Mucosa of rectum (tissue), 2 donors: ENCODE measurements at regions not wholly inside any gene's neighbourhood (a gene's known extent, or its start where the extent isn't known, plus 50 kb on each side); places are given as distances from the start of the nearest gene placed in this dataset.

ENCODE experiments used
- H3K27ac ChIP-seq, 2 donors: one replicate each; pipeline ENCODE4 v1.7.0; 2013; ENCODE audit warnings: inconsistent platforms in 2 of 2, low read depth in 2 of 2, low read length in 2 of 2
- H3K27me3 ChIP-seq, 2 donors: one replicate each; pipeline ENCODE4 v1.7.0; 2013; ENCODE audit warnings: low read length in 2 of 2; ENCODE audit not compliant: control insufficient read depth in 2 of 2, insufficient read depth in 2 of 2
- H3K36me3 ChIP-seq, 2 donors: one replicate each; pipeline ENCODE4 v1.7.0; 2013; ENCODE audit warnings: low read length in 2 of 2; ENCODE audit not compliant: control insufficient read depth in 2 of 2, insufficient read depth in 2 of 2
- H3K4me1 ChIP-seq, 2 donors: one replicate each; pipeline ENCODE4 v1.7.0; 2013; ENCODE audit warnings: low read length in 2 of 2, mild to moderate bottlenecking in 1 of 2; ENCODE audit not compliant: control insufficient read depth in 2 of 2, insufficient read depth in 2 of 2
- H3K4me3 ChIP-seq, 2 donors: one replicate each; pipeline ENCODE4 v1.7.0; 2013; ENCODE audit warnings: low read length in 2 of 2
- H3K9ac ChIP-seq, 2 donors: one replicate each; pipeline ENCODE4 v1.7.0; 2013; ENCODE audit warnings: low read length in 2 of 2, low read depth in 1 of 2, mild to moderate bottlenecking in 1 of 2
- H3K9me3 ChIP-seq, 2 donors: one replicate each; pipeline ENCODE4 v1.7.0; 2013; ENCODE audit warnings: low read length in 2 of 2; ENCODE audit not compliant: control insufficient read depth in 2 of 2
- donor health status: healthy.
- donor health status: Normal muscosa, but diverticular disease.

- no peak overlapping the region for H3K4me3 ChIP-seq
- H3K4me1 ChIP-seq = no peaks in the 10 kb centered on the region
- H3K36me3 ChIP-seq = no peaks in the 10 kb centered on the region
- H3K27ac ChIP-seq = no peak overlapping the region
- H3K27me3 ChIP-seq = no peaks in the 10 kb centered on the region
- no peak overlapping the region for H3K9ac ChIP-seq
- H3K9me3 ChIP-seq = no peaks in the 10 kb centered on the region
These were observed 1040.6 kb upstream of the SLC10A2 start for GRCh38 chr13:104106705-104107393.

GRCh38 chr13:104105418-104106355 lies 1039.5 kb upstream of the SLC10A2 start:
- Histone ChIP-seq H3K27me3 (no peaks in the 10 kb centered on the region), H3K36me3 (no peaks in the 10 kb centered on the region), H3K9me3 (no peaks in the 10 kb centered on the region), H3K27ac (no peak overlapping the region), H3K4me1 (no peaks in the 10 kb centered on the region), H3K4me3 (no peak overlapping the region), H3K9ac (no peak overlapping the region)

- no peak overlapping the region for H3K4me3 ChIP-seq
- peaks cover 0 to 2% of the 10 kb centered on the region in 2 donors for H3K9me3 ChIP-seq
- no peaks in the 10 kb centered on the region for H3K4me1 ChIP-seq
- no peak overlapping the region for H3K27ac ChIP-seq
- H3K27me3 ChIP-seq = no peaks in the 10 kb centered on the region
- no peaks in the 10 kb centered on the region for H3K36me3 ChIP-seq
- no peak overlapping the region for H3K9ac ChIP-seq
These were observed 1033.5 kb upstream of the SLC10A2 start for GRCh38 chr13:104099750-104100149.

GRCh38 chr13:104098421-104098820 lies 1032.2 kb upstream of the SLC10A2 start:
- peaks cover 0 to 2% of the 10 kb centered on the region in 2 donors for H3K9me3 ChIP-seq
- H3K9ac ChIP-seq = no peak overlapping the region
- no peaks in the 10 kb centered on the region for H3K36me3 ChIP-seq
- no peak overlapping the region for H3K27ac ChIP-seq
- no peaks in the 10 kb centered on the region for H3K4me1 ChIP-seq
- H3K4me3 ChIP-seq = no peak overlapping the region
- H3K27me3 ChIP-seq = no peaks in the 10 kb centered on the region

- H3K4me3 ChIP-seq = no peak overlapping the region
- no peak overlapping the region for H3K27ac ChIP-seq
- H3K9me3 ChIP-seq = no peaks in the 10 kb centered on the region
- no peaks in the 10 kb centered on the region for H3K36me3 ChIP-seq
- no peak overlapping the region for H3K9ac ChIP-seq
- H3K27me3 ChIP-seq = no peaks in the 10 kb centered on the region
- H3K4me1 ChIP-seq = no peaks in the 10 kb centered on the region
These were observed 1020.5 kb upstream of the SLC10A2 start for GRCh38 chr13:104086759-104087158.

GRCh38 chr13:104086210-104086609 lies 1020.0 kb upstream of the SLC10A2 start:
- Histone ChIP-seq H3K9ac (no peak overlapping the region), H3K9me3 (no peaks in the 10 kb centered on the region), H3K27ac (no peak overlapping the region), H3K4me3 (no peak overlapping the region), H3K36me3 (no peaks in the 10 kb centered on the region), H3K4me1 (no peaks in the 10 kb centered on the region), H3K27me3 (no peaks in the 10 kb centered on the region)

GRCh38 chr13:104085611-104086010 lies 1019.4 kb upstream of the SLC10A2 start:
- Histone ChIP-seq H3K27ac (no peak overlapping the region), H3K36me3 (no peaks in the 10 kb centered on the region), H3K4me3 (no peak overlapping the region), H3K9ac (no peak overlapping the region), H3K9me3 (no peaks in the 10 kb centered on the region), H3K4me1 (no peaks in the 10 kb centered on the region), H3K27me3 (no peaks in the 10 kb centered on the region)

GRCh38 chr13:104074326-104074725 lies 1008.1 kb upstream of the SLC10A2 start:
- Histone ChIP-seq H3K36me3 (no peaks in the 10 kb centered on the region), H3K27me3 (no peaks in the 10 kb centered on the region), H3K4me1 (no peaks in the 10 kb centered on the region), H3K4me3 (no peak overlapping the region), H3K9ac (no peak overlapping the region), H3K9me3 (peaks cover 2 to 3% of the 10 kb centered on the region in 2 donors), H3K27ac (no peak overlapping the region)

- Histone ChIP-seq H3K36me3 (no peaks in the 10 kb centered on the region), H3K9me3 (no peaks in the 10 kb centered on the region), H3K4me1 (no peaks in the 10 kb centered on the region), H3K4me3 (no peak overlapping the region), H3K27me3 (no peaks in the 10 kb centered on the region), H3K9ac (no peak overlapping the region), H3K27ac (no peak overlapping the region)
These were observed 1005.6 kb upstream of the SLC10A2 start for GRCh38 chr13:104071806-104072205.

GRCh38 chr13:104065328-104065727 lies 999.1 kb upstream of the SLC10A2 start:
- no peak overlapping the region for H3K27ac ChIP-seq
- H3K9ac ChIP-seq = no peak overlapping the region
- H3K4me1 ChIP-seq = no peaks in the 10 kb centered on the region
- no peak overlapping the region for H3K4me3 ChIP-seq
- no peaks in the 10 kb centered on the region for H3K9me3 ChIP-seq
- H3K27me3 ChIP-seq = no peaks in the 10 kb centered on the region
- H3K36me3 ChIP-seq = no peaks in the 10 kb centered on the region
